Astrocyte (in vitro differentiated cells and primary cell): ENCODE measurements at regions not wholly inside any gene's neighbourhood (a gene's known extent, or its start where the extent isn't known, plus 50 kb on each side); places are given as distances from the start of the nearest gene placed in this dataset.

Experiments
- DNase-seq: peaks from one replicate; pipeline ENCODE4 v3.0.0-alpha.2; 2010; ENCODE audit warnings: low read depth
- FAIRE-seq: peaks from 2 replicates; lab custom pipeline; 2011; peaks lifted over from hg19 to GRCh38; lab: Jason Lieb, UNC
- H2AFZ ChIP-seq: 2 replicates; pipeline ENCODE4 v1.6.0; 2012; ENCODE audit warnings: low read depth, low read length, inconsistent platforms
- H3K27ac ChIP-seq: 2 replicates; pipeline ENCODE4 v1.5.1; 2011; ENCODE audit warnings: low read depth, low read length, inconsistent platforms
- H3K27me3 ChIP-seq: 2 replicates; pipeline ENCODE4 v1.6.0; 2011; ENCODE audit warnings: low read length, inconsistent platforms; ENCODE audit not compliant: insufficient read depth
- H3K36me3 ChIP-seq: 2 replicates; pipeline ENCODE4 v1.5.1; 2011; ENCODE audit warnings: low read length, inconsistent platforms; ENCODE audit not compliant: insufficient read depth
- H3K4me1 ChIP-seq: 2 replicates; pipeline ENCODE4 v1.5.1; 2011; ENCODE audit warnings: low read length, inconsistent platforms; ENCODE audit not compliant: insufficient read depth
- H3K4me2 ChIP-seq: 2 replicates; pipeline ENCODE4 v1.6.0; 2012; ENCODE audit warnings: low read length, inconsistent platforms
- H3K4me3 ChIP-seq: 2 replicates; pipeline ENCODE4 v1.5.1; 2011; ENCODE audit warnings: low read depth, mild to moderate bottlenecking, low read length, inconsistent platforms; ENCODE audit not compliant: insufficient read depth
- H3K79me2 ChIP-seq: 2 replicates; pipeline ENCODE4 v1.6.0; 2012; ENCODE audit warnings: mild to moderate bottlenecking, low read length, inconsistent platforms; ENCODE audit not compliant: insufficient read depth
- H3K9ac ChIP-seq: 2 replicates; pipeline ENCODE4 v1.6.0; 2012; ENCODE audit warnings: mild to moderate bottlenecking, low read length, inconsistent platforms
- H3K9me3 ChIP-seq: 2 replicates; pipeline ENCODE4 v1.5.1; 2012; ENCODE audit warnings: low read depth, mild to moderate bottlenecking, low read length, inconsistent platforms; ENCODE audit not compliant: insufficient read depth
- H4K20me1 ChIP-seq: 2 replicates; pipeline ENCODE4 v1.6.0; 2012; ENCODE audit warnings: low read length, inconsistent platforms; ENCODE audit not compliant: insufficient read depth
- H3K27ac Mint-ChIP-seq: one replicate; pipeline ENCODE4 v1.8.0; 2021; ENCODE audit warnings: mild to moderate bottlenecking, mixed read lengths; ENCODE audit not compliant: unreplicated experiment
- H3K27me3 Mint-ChIP-seq: one replicate; pipeline ENCODE4 v1.8.0; 2021; ENCODE audit warnings: low read depth, mixed read lengths; ENCODE audit not compliant: unreplicated experiment
- H3K36me3 Mint-ChIP-seq: one replicate; pipeline ENCODE4 v1.8.0; 2021; ENCODE audit warnings: low read depth, mixed read lengths; ENCODE audit not compliant: unreplicated experiment
- H3K4me1 Mint-ChIP-seq: one replicate; pipeline ENCODE4 v1.8.0; 2021; ENCODE audit warnings: low read depth, mixed read lengths; ENCODE audit not compliant: unreplicated experiment
- H3K4me3 Mint-ChIP-seq: one replicate; pipeline ENCODE4 v1.8.0; 2021; ENCODE audit warnings: mild to moderate bottlenecking, moderate library complexity, mixed read lengths; ENCODE audit not compliant: unreplicated experiment
- H3K9me3 Mint-ChIP-seq: one replicate; pipeline ENCODE4 v1.8.0; 2021; ENCODE audit warnings: mild to moderate bottlenecking, mixed read lengths; ENCODE audit not compliant: unreplicated experiment
- EZH2 ChIP-seq: IDR thresholded peaks from 2 replicates; pipeline ENCODE4 v1.6.1; 2012; ENCODE audit warnings: mild to moderate bottlenecking, low read length, inconsistent platforms; ENCODE audit not compliant: insufficient read depth
- TF ChIP-seq, protein P1 (sequence below): IDR thresholded peaks from 2 replicates; pipeline ENCODE4 v1.5.1; 2011; ENCODE audit warnings: low read depth, mild to moderate bottlenecking, inconsistent platforms, low read length, moderate library complexity; ENCODE audit not compliant: insufficient read depth

DNA sequence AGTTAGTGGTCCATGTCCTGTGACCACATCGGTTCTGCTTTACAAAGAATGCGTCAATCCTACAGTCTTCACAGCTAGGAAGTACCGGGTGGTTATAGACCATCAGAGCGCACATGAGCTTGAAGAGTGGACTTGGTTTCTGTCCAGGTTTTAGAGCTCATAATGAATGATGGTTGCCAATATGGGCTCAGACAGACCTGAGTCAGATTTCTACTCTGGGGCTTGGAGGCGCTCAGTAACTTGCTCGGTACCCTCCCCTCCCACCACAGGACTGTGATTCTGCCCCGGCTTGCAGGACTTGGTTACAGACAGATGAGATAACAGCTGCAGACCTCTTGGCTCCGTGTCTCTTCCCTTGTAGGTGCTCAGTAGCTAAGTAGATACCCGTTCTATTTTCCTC is 284.7 kb downstream of the TSHZ3 start:
- no peak overlapping the region for H3K4me3 ChIP-seq
- no peak overlapping the region for H3K27ac ChIP-seq
- no peak overlapping the region for H2AFZ ChIP-seq
- Mint-ChIP-seq H3K4me1 (peaks cover 27% of the 10 kb centered on the region), H3K9me3 (peaks cover 2% of the 10 kb centered on the region), H3K36me3 (no peaks in the 10 kb centered on the region), H3K4me3 (no peak overlapping the region), H3K27ac (peak overlapping the region; percentile 34), H3K27me3 (peaks cover 2% of the 10 kb centered on the region)
- peaks cover 7% of the 10 kb centered on the region for H3K4me1 ChIP-seq
- DNase-seq (no peak), FAIRE-seq (no peak)
- TF ChIP-seq EZH2 = no peak
- TF ChIP-seq, protein P1, sequence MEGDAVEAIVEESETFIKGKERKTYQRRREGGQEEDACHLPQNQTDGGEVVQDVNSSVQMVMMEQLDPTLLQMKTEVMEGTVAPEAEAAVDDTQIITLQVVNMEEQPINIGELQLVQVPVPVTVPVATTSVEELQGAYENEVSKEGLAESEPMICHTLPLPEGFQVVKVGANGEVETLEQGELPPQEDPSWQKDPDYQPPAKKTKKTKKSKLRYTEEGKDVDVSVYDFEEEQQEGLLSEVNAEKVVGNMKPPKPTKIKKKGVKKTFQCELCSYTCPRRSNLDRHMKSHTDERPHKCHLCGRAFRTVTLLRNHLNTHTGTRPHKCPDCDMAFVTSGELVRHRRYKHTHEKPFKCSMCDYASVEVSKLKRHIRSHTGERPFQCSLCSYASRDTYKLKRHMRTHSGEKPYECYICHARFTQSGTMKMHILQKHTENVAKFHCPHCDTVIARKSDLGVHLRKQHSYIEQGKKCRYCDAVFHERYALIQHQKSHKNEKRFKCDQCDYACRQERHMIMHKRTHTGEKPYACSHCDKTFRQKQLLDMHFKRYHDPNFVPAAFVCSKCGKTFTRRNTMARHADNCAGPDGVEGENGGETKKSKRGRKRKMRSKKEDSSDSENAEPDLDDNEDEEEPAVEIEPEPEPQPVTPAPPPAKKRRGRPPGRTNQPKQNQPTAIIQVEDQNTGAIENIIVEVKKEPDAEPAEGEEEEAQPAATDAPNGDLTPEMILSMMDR = no peak
- H3K27me3 ChIP-seq = no peaks in the 10 kb centered on the region
- H3K9ac ChIP-seq = no peak overlapping the region
- H3K79me2 ChIP-seq = no peaks in the 10 kb centered on the region
- no peaks in the 10 kb centered on the region for H3K36me3 ChIP-seq
- no peak overlapping the region for H3K4me2 ChIP-seq
- no peaks in the 10 kb centered on the region for H3K9me3 ChIP-seq
- no peaks in the 10 kb centered on the region for H4K20me1 ChIP-seq

DNA sequence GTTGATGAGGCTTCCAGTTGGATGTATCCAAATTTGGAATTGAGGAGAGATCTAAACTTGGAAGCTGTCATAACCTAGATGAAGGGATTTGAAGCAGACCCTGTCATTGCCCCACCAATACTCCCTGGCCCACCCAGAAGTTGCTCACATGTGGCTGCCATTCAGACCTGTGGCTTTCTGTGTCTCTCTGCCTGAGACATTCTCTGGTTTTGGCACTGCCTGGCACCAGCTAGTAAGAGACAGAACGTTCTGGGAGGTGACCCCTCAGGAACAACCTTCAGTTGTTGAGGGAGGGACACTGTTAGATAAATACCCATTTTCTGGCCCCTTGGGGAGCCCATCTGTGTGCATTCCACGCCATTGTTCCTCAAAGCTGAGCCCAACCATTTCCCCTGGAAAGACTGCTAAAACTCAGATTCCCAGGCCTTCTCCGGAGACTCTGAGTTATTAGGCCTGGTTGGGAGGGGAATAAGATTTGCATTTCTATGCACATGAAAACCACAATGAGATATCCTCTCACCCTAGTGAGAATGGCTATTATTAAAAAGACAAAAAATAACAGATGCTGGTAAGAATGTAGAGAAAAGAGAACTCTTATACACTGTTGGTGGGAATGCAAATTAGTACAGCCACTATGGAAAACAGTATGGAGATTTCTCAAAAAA is 290.4 kb downstream of the TSHZ3 start:
- Mint-ChIP-seq H3K4me3 (no peak overlapping the region), H3K27me3 (peaks cover 5% of the 10 kb centered on the region), H3K36me3 (peaks cover 2% of the 10 kb centered on the region), H3K9me3 (peaks cover 8% of the 10 kb centered on the region), H3K27ac (no peak overlapping the region), H3K4me1 (no peaks in the 10 kb centered on the region)
- no peak overlapping the region for H2AFZ ChIP-seq
- H3K36me3 ChIP-seq = no peaks in the 10 kb centered on the region
- no peak for DNase-seq
- no peak overlapping the region for H3K27ac ChIP-seq
- no peaks in the 10 kb centered on the region for H3K27me3 ChIP-seq
- H3K79me2 ChIP-seq = no peaks in the 10 kb centered on the region
- no peak overlapping the region for H3K4me3 ChIP-seq
- H3K4me1 ChIP-seq = no peaks in the 10 kb centered on the region
- no peaks in the 10 kb centered on the region for H3K9me3 ChIP-seq
- no peak overlapping the region for H3K4me2 ChIP-seq
- no peaks in the 10 kb centered on the region for H4K20me1 ChIP-seq
- FAIRE-seq = no peak
- no peak for TF ChIP-seq EZH2
- TF ChIP-seq, protein P1 = no peak
- H3K9ac ChIP-seq = no peak overlapping the region

DNA sequence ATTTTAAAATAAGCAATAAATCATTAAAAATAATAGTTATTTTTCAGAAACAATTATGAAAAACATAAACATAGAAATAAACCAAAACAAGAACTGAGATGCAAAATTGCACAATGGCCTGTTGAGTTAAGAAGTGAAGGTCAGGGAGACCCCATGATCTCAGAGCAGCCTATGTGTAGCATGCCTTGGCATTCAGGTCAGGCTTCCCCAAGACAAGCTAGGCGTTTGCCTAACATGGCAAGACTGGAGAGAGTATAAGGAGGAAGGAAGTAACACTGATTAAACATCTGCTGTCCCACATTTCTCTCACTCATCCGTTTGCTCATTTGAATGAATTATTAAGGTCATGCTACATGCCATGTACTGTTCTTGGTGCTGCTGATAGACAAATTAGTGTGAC is 291.8 kb downstream of the TSHZ3 start:
- FAIRE-seq = no peak
- H3K9me3 Mint-ChIP-seq = peaks cover 8% of the 10 kb centered on the region
- no peaks in the 10 kb centered on the region for H3K4me1 ChIP-seq
- no peaks in the 10 kb centered on the region for H3K27me3 ChIP-seq
- H3K79me2 ChIP-seq = no peaks in the 10 kb centered on the region
- H3K9me3 ChIP-seq = no peaks in the 10 kb centered on the region
- no peaks in the 10 kb centered on the region for H3K4me1 Mint-ChIP-seq
- no peak overlapping the region for H2AFZ ChIP-seq
- no peak overlapping the region for H3K9ac ChIP-seq
- no peak overlapping the region for H3K4me3 Mint-ChIP-seq
- no peak overlapping the region for H3K4me3 ChIP-seq
- DNase-seq = no peak
- no peak overlapping the region for H3K27ac Mint-ChIP-seq
- TF ChIP-seq, protein P1 = no peak
- TF ChIP-seq EZH2 = no peak
- no peaks in the 10 kb centered on the region for H4K20me1 ChIP-seq
- H3K36me3 ChIP-seq = no peaks in the 10 kb centered on the region
- no peak overlapping the region for H3K4me2 ChIP-seq
- peaks cover 2% of the 10 kb centered on the region for H3K36me3 Mint-ChIP-seq
- no peak overlapping the region for H3K27ac ChIP-seq
- peaks cover 5% of the 10 kb centered on the region for H3K27me3 Mint-ChIP-seq
